NCI-H510A (cell line): ENCODE measurements at regions not wholly inside any gene's neighbourhood (a gene's known extent, or its start where the extent isn't known, plus 50 kb on each side); places are given as distances from the start of the nearest gene placed in this dataset.
"Not testable (repeated sequence)": the region's sequence is repeated elsewhere in the genome, so short reads cannot be mapped to it uniquely, and the experiment has no call there.

Source experiments
- DNase-seq: peaks from one replicate; lab custom pipeline; 2025; lab: John Stamatoyannopoulos, UW

- DNase-seq, result no peak
These were observed 389.2 kb downstream of the JRKL start for GRCh38 chr11:96779030-96779429.

- no peak for DNase-seq
These were observed 391.3 kb downstream of the JRKL start for GRCh38 chr11:96781082-96781481.

- DNase-seq, result no peak
These were observed 392.8 kb downstream of the JRKL start for GRCh38 chr11:96782632-96783031.

GRCh38 chr11:96783311-96783710 lies 393.5 kb downstream of the JRKL start:
- DNase-seq, result no peak

GRCh38 chr11:96785073-96785472 lies 395.3 kb downstream of the JRKL start:
- no peak for DNase-seq

- no peak for DNase-seq
These were observed 404.3 kb downstream of the JRKL start for GRCh38 chr11:96794152-96794551.

GRCh38 chr11:96798445-96798844 lies 408.6 kb downstream of the JRKL start:
- no peak for DNase-seq

- no peak for DNase-seq
These were observed 425.4 kb downstream of the JRKL start for GRCh38 chr11:96815236-96815635.

GRCh38 chr11:96817482-96818399 lies 427.9 kb downstream of the JRKL start:
- no peak for DNase-seq

- no peak for DNase-seq
These were observed 437.4 kb downstream of the JRKL start for GRCh38 chr11:96827164-96827563.

- no peak for DNase-seq
These were observed 452.0 kb downstream of the JRKL start for GRCh38 chr11:96841792-96842191.

GRCh38 chr11:96842731-96843130 lies 452.9 kb downstream of the JRKL start:
- no peak for DNase-seq

GRCh38 chr11:96854425-96854824 lies 464.6 kb downstream of the JRKL start:
- DNase-seq, result no peak

- DNase-seq, result not testable (repeated sequence)
These were observed 471.9 kb downstream of the JRKL start for GRCh38 chr11:96861722-96862121.

- no peak for DNase-seq
These were observed 473.7 kb downstream of the JRKL start for GRCh38 chr11:96863520-96863919.

GRCh38 chr11:96865020-96865419 lies 475.2 kb downstream of the JRKL start:
- no peak for DNase-seq

- no peak for DNase-seq
These were observed 479.4 kb downstream of the JRKL start for GRCh38 chr11:96869207-96869606.

- DNase-seq, result no peak
These were observed 485.9 kb downstream of the JRKL start for GRCh38 chr11:96875712-96876111.

GRCh38 chr11:96878299-96879051 lies 488.7 kb downstream of the JRKL start:
- no peak for DNase-seq

GRCh38 chr11:96882622-96883021 lies 492.8 kb downstream of the JRKL start:
- DNase-seq, result not testable (repeated sequence)

- DNase-seq, result no peak
These were observed 495.6 kb downstream of the JRKL start for GRCh38 chr11:96885405-96885804.

GRCh38 chr11:96885912-96886311 lies 496.1 kb downstream of the JRKL start:
- DNase-seq, result no peak

GRCh38 chr11:96893988-96894387 lies 504.2 kb downstream of the JRKL start:
- DNase-seq, result no peak
